NCI-H2196 treated with DMSO at 0.1 percent for 48 hours (cell line): ENCODE measurements at regions not wholly inside any gene's neighbourhood (a gene's known extent, or its start where the extent isn't known, plus 50 kb on each side); places are given as distances from the start of the nearest gene placed in this dataset.

ENCODE experiments used
- DNase-seq: peaks from one replicate; lab custom pipeline; 2025; ENCODE audit not compliant: unreplicated experiment; lab: John Stamatoyannopoulos, UW

- DNase-seq: no peak
Observed at GRCh38 chr13:44118881-44119280, 239.2 kb downstream of the LACC1 start.

- DNase-seq: no peak
Observed at GRCh38 chr13:44120043-44120442, 240.3 kb downstream of the LACC1 start.

- DNase-seq: no peak
Observed at GRCh38 chr13:44120849-44121755, 241.4 kb downstream of the LACC1 start.

- DNase-seq: no peak
Observed at GRCh38 chr13:44124352-44124751, 244.6 kb downstream of the LACC1 start.

- DNase-seq: no peak
Observed at GRCh38 chr13:44125943-44126469, 246.3 kb downstream of the LACC1 start.

- DNase-seq: no peak
Observed at GRCh38 chr13:44128552-44129001, 245.0 kb upstream of the SERP2 start.

- DNase-seq: no peak
Observed at GRCh38 chr13:44129418-44129817, 244.2 kb upstream of the SERP2 start.

GRCh38 chr13:44131069-44131614 is 242.5 kb upstream of the SERP2 start:
- no peak for DNase-seq

- no peak for DNase-seq
Observed at GRCh38 chr13:44132710-44133109, 240.9 kb upstream of the SERP2 start.

- no peak for DNase-seq
Observed at GRCh38 chr13:44133626-44134025, 240.0 kb upstream of the SERP2 start.

- DNase-seq: no peak
Observed at GRCh38 chr13:44135566-44135965, 238.1 kb upstream of the SERP2 start.

GRCh38 chr13:44136696-44137268 is 236.8 kb upstream of the SERP2 start:
- no peak for DNase-seq

GRCh38 chr13:44137466-44137865 is 236.2 kb upstream of the SERP2 start:
- DNase-seq: no peak

GRCh38 chr13:44140146-44140545 is 233.5 kb upstream of the SERP2 start:
- peak; percentile 55 for DNase-seq

GRCh38 chr13:44140888-44141724 is 232.5 kb upstream of the SERP2 start:
- DNase-seq: no peak

GRCh38 chr13:44141725-44142539 is 231.7 kb upstream of the SERP2 start:
- DNase-seq: peak; percentile 67

GRCh38 chr13:44142540-44142867 is 231.1 kb upstream of the SERP2 start:
- no peak for DNase-seq

GRCh38 chr13:44142941-44143665 is 230.5 kb upstream of the SERP2 start:
- no peak for DNase-seq

- DNase-seq: no peak
Observed at GRCh38 chr13:44146138-44146537, 227.5 kb upstream of the SERP2 start.

GRCh38 chr13:44147233-44147632 is 226.4 kb upstream of the SERP2 start:
- DNase-seq: no peak
